Vagina (tissue), 2 donors: ENCODE measurements at regions not wholly inside any gene's neighbourhood (a gene's known extent, or its start where the extent isn't known, plus 50 kb on each side); places are given as distances from the start of the nearest gene placed in this dataset.

Experiments
- POLR2A ChIP-seq, 2 donors: fragments of 450-650 bp; IDR thresholded peaks; one replicate each; pipeline ENCODE4 v1.6.1; 2017; ENCODE audit warnings: antibody characterized with exemption in 2 of 2, mild to moderate bottlenecking in 2 of 2, moderate library complexity in 2 of 2
- POLR2AphosphoS5 ChIP-seq, 2 donors: sonication (generic); formaldehyde crosslinking; IDR thresholded peaks; one replicate each; pipeline ENCODE4 v1.9.0; 2017; ENCODE audit warnings: antibody characterized with exemption in 2 of 2, mild to moderate bottlenecking in 2 of 2, low read depth in 1 of 2; ENCODE audit not compliant: insufficient read depth in 1 of 2
- TF ChIP-seq, protein P1 (sequence below), 3 experiments: fragments of 450-650 bp in 2 of 3; fragments of 200-600 bp in 1 of 3; sonication (generic) in 1 of 3; IDR thresholded peaks; one replicate each; pipeline ENCODE4 v1.5.1; 2017 to 2019; ENCODE audit warnings: antibody characterized with exemption in 3 of 3, mild to moderate bottlenecking in 2 of 3, moderate library complexity in 2 of 3

DNA sequence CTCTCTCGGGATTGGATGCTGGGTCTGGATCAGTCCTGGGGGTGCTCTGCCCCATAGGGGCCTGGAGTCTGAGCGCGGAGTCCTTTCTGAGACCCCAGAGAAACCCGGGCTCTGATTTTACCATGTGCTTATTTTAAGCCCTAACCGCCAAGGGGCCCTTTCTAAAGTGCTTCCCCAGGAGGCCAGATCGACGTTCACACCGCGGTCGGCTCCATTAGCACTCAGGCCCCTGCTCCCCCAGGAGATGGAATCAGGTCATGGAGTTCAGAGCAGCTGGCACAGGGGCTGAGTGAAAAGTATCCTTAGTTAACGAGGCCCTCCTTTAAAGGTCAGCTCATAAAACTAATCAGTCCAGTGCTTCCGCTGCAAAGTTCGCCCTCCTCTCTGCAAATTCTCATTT is 159.4 kb upstream of the COBL start:
- TF ChIP-seq, protein P1, sequence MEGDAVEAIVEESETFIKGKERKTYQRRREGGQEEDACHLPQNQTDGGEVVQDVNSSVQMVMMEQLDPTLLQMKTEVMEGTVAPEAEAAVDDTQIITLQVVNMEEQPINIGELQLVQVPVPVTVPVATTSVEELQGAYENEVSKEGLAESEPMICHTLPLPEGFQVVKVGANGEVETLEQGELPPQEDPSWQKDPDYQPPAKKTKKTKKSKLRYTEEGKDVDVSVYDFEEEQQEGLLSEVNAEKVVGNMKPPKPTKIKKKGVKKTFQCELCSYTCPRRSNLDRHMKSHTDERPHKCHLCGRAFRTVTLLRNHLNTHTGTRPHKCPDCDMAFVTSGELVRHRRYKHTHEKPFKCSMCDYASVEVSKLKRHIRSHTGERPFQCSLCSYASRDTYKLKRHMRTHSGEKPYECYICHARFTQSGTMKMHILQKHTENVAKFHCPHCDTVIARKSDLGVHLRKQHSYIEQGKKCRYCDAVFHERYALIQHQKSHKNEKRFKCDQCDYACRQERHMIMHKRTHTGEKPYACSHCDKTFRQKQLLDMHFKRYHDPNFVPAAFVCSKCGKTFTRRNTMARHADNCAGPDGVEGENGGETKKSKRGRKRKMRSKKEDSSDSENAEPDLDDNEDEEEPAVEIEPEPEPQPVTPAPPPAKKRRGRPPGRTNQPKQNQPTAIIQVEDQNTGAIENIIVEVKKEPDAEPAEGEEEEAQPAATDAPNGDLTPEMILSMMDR (IDR thresholded peaks at IDR 0.05), result no peak
- no peak for TF ChIP-seq POLR2A (IDR thresholded peaks at IDR 0.05)
- TF ChIP-seq POLR2AphosphoS5 (IDR thresholded peaks at IDR 0.05; ENCODE audit: insufficient read depth in 1 of 2, low read depth in 1 of 2), result no peak
